Heart left ventricle (tissue), 13 donors: ENCODE measurements at regions not wholly inside any gene's neighbourhood (a gene's known extent, or its start where the extent isn't known, plus 50 kb on each side); places are given as distances from the start of the nearest gene placed in this dataset.

Experiments
- CTCF ChIP-seq, 12 donors: fragments of 200-600 bp; sonication (generic) in 4 of 12; IDR thresholded peaks; one replicate each; pipeline versions ENCODE4 v1.5.0 to v1.8.0; 2018 to 2022; ENCODE audit warnings: antibody characterized with exemption in 12 of 12, mild to moderate bottlenecking in 5 of 12
- POLR2A ChIP-seq, 2 donors: fragments of 450-650 bp; IDR thresholded peaks; one replicate each; pipeline ENCODE4 v1.6.1; 2017; ENCODE audit warnings: antibody characterized with exemption in 2 of 2, mild to moderate bottlenecking in 2 of 2, moderate library complexity in 2 of 2
- donor health status: ischemic (EF 13 %, LVEDD 7.1; RV severe dilation, severe dysfunction).
- donor health status: DM: no; HTN: yes; CAD: no.
- donor health status: DM: no; HTN: no; CAD: no.
- donor health status: ischemic (EF 25% LVEDD 6.9; RV normal size, moderate dysfunction).
- donor health status: ischemic (EF 25% LVEDD 5.7; RV mildly dilated, moderate dysfunction).
- donor health status: ischemic (EF 35%, LVEDD 5.7; RV mildly dilated, moderate dysfunction).
- donor health status: nonischemic (EF 11% LVEDD 7.7; RV severe dilation, severe dysfunction).
- donor health status: DM: yes; HTN: yes; CAD: no.
- donor health status: PGD.
- donor health status: ischemic (EF 29% LVEDD 5.4; RV normal size, mild dysfunction).
- donor health status: nonischemic (EF 23%, LVEDD 6.1; RV moderate dilation, normal function).

- TF ChIP-seq POLR2A (IDR thresholded peaks at IDR 0.05) (no peak), CTCF (IDR thresholded peaks at IDR 0.05) (no peak)
These were observed 634.8 kb downstream of the MECOM start for GRCh38 chr3:169028716-169029115.
